HEK293T (cell line): ENCODE measurements at regions not wholly inside any gene's neighbourhood (a gene's known extent, or its start where the extent isn't known, plus 50 kb on each side); places are given as distances from the start of the nearest gene placed in this dataset.

Experiments
- BHLHE40 ChIP-seq: fragments of 450-650 bp; IDR thresholded peaks from 2 replicates; pipeline ENCODE4 v1.6.1; 2016; ENCODE audit warnings: mild to moderate bottlenecking, moderate library complexity, borderline replicate concordance
- NFRKB ChIP-seq: fragments of 450-650 bp; IDR thresholded peaks from 2 replicates; pipeline ENCODE4 v1.6.1; 2016; ENCODE audit warnings: mild to moderate bottlenecking, moderate library complexity
- ZNF384 ChIP-seq: fragments of 450-650 bp; IDR thresholded peaks from 2 replicates; pipeline ENCODE4 v1.6.1; 2016

- TF ChIP-seq BHLHE40 (no peak), ZNF384 (no peak), NFRKB (no peak)
These were observed 79.0 kb upstream of the PTCH1 start for GRCh38 chr9:95595721-95596295.
